ENCODE measurements at regions not wholly inside any gene's neighbourhood (a gene's known extent, or its start where the extent isn't known, plus 50 kb on each side); places are given as distances from the start of the nearest gene placed in this dataset.

DNA sequence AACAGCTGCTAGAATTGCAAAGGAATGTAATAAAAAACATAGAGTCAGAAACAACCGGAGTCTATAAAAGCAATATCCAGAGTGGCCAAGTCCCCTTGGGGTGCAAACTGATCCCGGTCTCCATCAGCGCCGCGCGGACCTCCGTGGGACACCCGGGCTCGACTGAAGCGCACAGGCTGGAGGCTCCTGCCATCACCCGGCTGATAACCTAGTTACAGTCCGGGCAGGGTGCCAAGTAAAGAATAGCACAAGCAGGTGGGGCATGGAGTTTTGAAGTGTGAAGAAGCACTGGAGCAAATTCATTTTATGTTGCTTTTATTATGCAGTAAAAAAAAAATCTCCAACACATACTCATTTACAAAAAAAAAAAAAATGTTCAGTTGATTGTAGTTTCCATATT, 205.1 kb upstream of the GMDS start:
- no peaks in the 10 kb centered on the region for H3K27me3 ChIP-seq (ENCODE audit: control insufficient read depth, insufficient read depth, low read length)
- TF ChIP-seq, protein P1, sequence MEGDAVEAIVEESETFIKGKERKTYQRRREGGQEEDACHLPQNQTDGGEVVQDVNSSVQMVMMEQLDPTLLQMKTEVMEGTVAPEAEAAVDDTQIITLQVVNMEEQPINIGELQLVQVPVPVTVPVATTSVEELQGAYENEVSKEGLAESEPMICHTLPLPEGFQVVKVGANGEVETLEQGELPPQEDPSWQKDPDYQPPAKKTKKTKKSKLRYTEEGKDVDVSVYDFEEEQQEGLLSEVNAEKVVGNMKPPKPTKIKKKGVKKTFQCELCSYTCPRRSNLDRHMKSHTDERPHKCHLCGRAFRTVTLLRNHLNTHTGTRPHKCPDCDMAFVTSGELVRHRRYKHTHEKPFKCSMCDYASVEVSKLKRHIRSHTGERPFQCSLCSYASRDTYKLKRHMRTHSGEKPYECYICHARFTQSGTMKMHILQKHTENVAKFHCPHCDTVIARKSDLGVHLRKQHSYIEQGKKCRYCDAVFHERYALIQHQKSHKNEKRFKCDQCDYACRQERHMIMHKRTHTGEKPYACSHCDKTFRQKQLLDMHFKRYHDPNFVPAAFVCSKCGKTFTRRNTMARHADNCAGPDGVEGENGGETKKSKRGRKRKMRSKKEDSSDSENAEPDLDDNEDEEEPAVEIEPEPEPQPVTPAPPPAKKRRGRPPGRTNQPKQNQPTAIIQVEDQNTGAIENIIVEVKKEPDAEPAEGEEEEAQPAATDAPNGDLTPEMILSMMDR (IDR thresholded peaks at IDR 0.05; ENCODE audit: insufficient read depth, low read length, severe bottlenecking) = peak; percentile 5
- DNase-seq (ENCODE audit: low read depth) (peak; percentile 23), FAIRE-seq (no peak)
- no peak overlapping the region for H3K4me3 ChIP-seq (ENCODE audit: low read depth, low read length)
- H3K36me3 ChIP-seq (ENCODE audit: control insufficient read depth, insufficient read depth, low read length) = no peaks in the 10 kb centered on the region

DNA sequence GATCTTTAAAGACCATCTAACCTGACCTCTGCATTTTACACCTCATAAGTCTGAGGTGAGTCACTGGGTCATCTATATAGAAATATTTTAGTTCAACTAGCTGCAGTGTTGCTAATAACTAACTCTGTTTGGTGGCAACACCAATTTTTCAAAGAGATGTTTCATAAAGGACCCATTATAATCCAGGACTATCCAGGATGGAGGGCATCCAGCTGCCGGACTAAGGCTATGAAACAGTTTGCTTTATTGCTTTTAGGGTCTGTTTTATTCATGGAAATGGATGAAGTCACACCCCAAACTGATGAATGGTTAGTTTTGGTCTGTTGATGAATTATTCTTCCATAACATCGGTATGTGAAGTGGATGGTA, 204.2 kb upstream of the GMDS start:
- H3K27me3 ChIP-seq (ENCODE audit: control insufficient read depth, insufficient read depth, low read length) = no peaks in the 10 kb centered on the region
- no peak for FAIRE-seq
- DNase-seq (ENCODE audit: low read depth) = no peak
- TF ChIP-seq, protein P1 (IDR thresholded peaks at IDR 0.05; ENCODE audit: insufficient read depth, low read length, severe bottlenecking) = no peak
- H3K36me3 ChIP-seq (ENCODE audit: control insufficient read depth, insufficient read depth, low read length) = no peaks in the 10 kb centered on the region
- H3K4me3 ChIP-seq (ENCODE audit: low read depth, low read length) = no peak overlapping the region

DNA sequence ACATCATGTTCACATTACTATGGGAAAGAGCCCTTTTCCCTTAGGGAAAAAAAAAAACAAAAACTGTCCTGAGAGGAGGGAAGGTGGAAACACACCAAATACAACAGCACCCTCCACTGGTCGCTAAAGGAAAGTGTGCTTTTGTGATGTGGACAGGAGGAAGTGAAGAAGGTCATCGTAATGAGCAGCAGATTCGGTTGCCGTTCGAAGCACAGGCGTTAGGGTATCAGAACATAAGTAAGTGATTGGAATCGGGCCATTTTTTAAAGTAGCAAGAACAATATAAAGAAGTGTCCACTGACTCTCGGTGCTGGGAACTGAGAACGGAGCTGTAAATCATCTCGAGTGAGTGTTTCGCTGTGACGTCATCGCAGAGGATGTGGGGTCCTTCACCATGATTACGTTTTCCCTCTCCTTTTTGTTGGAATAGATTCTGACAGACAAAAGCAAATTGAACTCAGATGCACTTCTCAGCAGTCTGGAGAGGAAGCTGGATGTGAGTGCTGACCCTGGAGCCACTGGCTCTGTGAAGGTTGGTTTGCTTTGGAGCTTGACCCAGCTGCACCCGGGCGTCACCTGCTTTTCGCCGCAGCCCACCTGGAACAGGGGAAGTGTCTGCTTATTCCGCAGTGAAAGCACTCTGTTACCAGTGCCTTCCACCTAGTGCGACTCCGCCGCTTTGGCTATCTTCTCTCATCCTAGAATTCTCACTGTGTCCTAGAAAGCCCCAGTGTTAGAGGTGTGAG, 203.6 kb upstream of the GMDS start:
- Histone ChIP-seq H3K27me3 (ENCODE audit: control insufficient read depth, insufficient read depth, low read length) (no peaks in the 10 kb centered on the region), H3K36me3 (ENCODE audit: control insufficient read depth, insufficient read depth, low read length) (no peaks in the 10 kb centered on the region), H3K4me3 (ENCODE audit: low read depth, low read length) (no peak overlapping the region)
- FAIRE-seq (no peak), DNase-seq (ENCODE audit: low read depth) (peak; percentile 76)
- TF ChIP-seq, protein P1 (IDR thresholded peaks at IDR 0.05; ENCODE audit: insufficient read depth, low read length, severe bottlenecking) = peak; percentile 71

DNA sequence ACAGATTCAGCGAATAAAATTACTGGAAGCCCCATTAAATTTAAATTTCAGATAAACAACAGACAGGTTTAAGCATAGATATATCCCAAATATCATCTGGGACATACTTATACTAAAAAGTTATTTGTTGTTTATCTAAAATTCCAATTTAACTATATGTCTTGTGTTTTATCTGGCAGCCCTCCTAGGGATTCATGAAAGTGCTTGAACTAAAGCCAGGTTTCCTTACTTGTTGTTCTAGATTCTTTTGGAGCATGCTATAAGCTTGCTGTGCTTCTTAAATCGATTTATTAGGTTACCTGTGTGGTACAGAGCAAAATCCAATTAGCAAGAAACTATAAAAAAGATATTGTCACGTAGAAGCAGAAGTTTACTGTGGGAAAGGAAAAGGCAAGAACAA, 202.5 kb upstream of the GMDS start:
- TF ChIP-seq, protein P1 (IDR thresholded peaks at IDR 0.05; ENCODE audit: insufficient read depth, low read length, severe bottlenecking) = no peak
- FAIRE-seq (no peak), DNase-seq (ENCODE audit: low read depth) (no peak)
- no peaks in the 10 kb centered on the region for H3K27me3 ChIP-seq (ENCODE audit: control insufficient read depth, insufficient read depth, low read length)
- no peak overlapping the region for H3K4me3 ChIP-seq (ENCODE audit: low read depth, low read length)
- H3K36me3 ChIP-seq (ENCODE audit: control insufficient read depth, insufficient read depth, low read length) = no peaks in the 10 kb centered on the region

DNA sequence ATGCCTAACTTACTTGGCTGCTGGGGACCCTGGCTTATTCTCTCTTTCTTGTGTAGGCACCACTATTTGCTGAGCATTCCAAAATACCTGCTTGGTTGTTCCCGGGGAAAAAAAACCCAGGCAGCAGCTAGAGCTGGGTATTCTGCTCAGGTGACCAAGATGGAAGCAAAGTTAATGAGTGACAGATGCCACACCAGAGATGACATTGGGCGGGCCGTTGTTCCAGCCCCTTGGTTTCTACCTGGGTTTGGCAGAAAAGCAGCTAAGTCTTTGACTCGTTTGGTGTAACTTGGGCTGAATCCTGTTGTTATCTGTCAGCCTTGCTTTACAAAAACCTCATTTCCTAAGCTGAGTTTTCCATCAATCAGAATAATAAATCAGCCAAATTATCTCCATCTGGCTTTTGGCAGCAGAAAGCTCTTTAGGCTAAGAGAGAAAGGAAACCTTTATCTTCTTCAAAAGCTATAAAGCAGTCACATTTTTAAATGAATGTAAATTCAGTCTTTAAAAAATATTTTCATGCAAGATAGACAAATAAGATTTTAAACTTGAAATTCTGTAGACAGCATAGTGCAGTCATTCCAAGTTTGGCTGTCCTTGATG, 202.0 kb upstream of the GMDS start:
- H3K4me3 ChIP-seq (ENCODE audit: low read depth, low read length) = no peak overlapping the region
- no peaks in the 10 kb centered on the region for H3K36me3 ChIP-seq (ENCODE audit: control insufficient read depth, insufficient read depth, low read length)
- FAIRE-seq (no peak), DNase-seq (ENCODE audit: low read depth) (no peak)
- H3K27me3 ChIP-seq (ENCODE audit: control insufficient read depth, insufficient read depth, low read length) = no peaks in the 10 kb centered on the region
- TF ChIP-seq, protein P1 (IDR thresholded peaks at IDR 0.05; ENCODE audit: insufficient read depth, low read length, severe bottlenecking) = no peak
